Vagina (tissue), 2 donors: ENCODE measurements at regions not wholly inside any gene's neighbourhood (a gene's known extent, or its start where the extent isn't known, plus 50 kb on each side); places are given as distances from the start of the nearest gene placed in this dataset.

Source experiments
- CTCF ChIP-seq, 3 experiments: fragments of 450-650 bp in 2 of 3; fragments of 200-600 bp in 1 of 3; sonication (generic) in 1 of 3; IDR thresholded peaks; one replicate each; pipeline ENCODE4 v1.5.1; 2017 to 2019; ENCODE audit warnings: antibody characterized with exemption in 3 of 3, mild to moderate bottlenecking in 2 of 3, moderate library complexity in 2 of 3
- POLR2A ChIP-seq, 2 donors: fragments of 450-650 bp; IDR thresholded peaks; one replicate each; pipeline ENCODE4 v1.6.1; 2017; ENCODE audit warnings: antibody characterized with exemption in 2 of 2, mild to moderate bottlenecking in 2 of 2, moderate library complexity in 2 of 2

DNA sequence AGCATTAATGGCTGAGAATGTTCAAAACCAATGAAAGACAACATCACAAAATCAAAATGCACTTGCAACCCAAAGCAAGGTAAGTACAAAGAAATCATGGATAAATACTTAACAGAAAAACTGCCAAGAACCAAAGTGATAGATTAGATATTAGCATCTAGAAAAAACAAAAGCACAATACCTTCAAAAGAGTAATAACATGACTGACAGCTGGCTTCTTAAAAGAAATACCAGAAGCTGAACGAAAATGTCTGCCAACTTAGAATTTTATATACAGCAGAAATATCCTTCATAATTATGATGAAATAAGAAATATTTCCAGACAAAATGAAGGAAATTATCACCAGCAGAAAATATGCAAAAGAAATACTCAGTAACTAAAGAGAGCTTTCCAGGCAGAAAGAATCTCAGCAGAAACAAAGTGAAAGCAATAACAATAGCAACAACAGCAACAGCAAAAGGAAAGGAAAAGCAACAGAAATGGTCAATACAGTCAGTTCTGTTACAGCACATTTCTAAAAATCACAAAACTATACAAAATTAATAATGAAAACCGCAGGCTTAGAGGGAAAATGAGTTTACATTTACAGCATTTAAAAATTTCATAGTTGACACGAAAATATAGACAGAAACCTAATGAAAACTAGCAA is 121.5 kb upstream of the MAN1A1 start:
- no peak for TF ChIP-seq CTCF (IDR thresholded peaks at IDR 0.05)
- no peak for TF ChIP-seq POLR2A (IDR thresholded peaks at IDR 0.05)
